ENCODE measurements at regions not wholly inside any gene's neighbourhood (a gene's known extent, or its start where the extent isn't known, plus 50 kb on each side); places are given as distances from the start of the nearest gene placed in this dataset.

- no peaks in the 10 kb centered on the region for H3K27me3 ChIP-seq (replicated peaks; ENCODE audit: control insufficient read depth, insufficient read depth, low read length)
- intact Hi-C loops (cut with micrococcal nuclease; ENCODE audit: unreplicated experiment), result loop anchor here (1.0 to 10.0 kb wide), 7 partner anchors 11 to 1230 kb away; no protein-coding TSS in a partner anchor
- H3K4me1 ChIP-seq, result peaks cover 83% of the 10 kb centered on the region
- peak in 1 of 2 experiments; percentile 53 for DNase-seq
- H3K9me3 Mint-ChIP-seq (ENCODE audit: unreplicated experiment), result peaks cover 10% of the 10 kb centered on the region
- no TSS peak for BruUV-seq (replicated peaks)
- CTCF ChIA-PET, result interaction anchor here (0.9 to 2.4 kb wide), 4 partner anchors 15 to 262 kb away, joined by 4 to 30 read pairs (median 4); no protein-coding TSS in a partner anchor
- H3K27me3 Mint-ChIP-seq (ENCODE audit: insufficient read depth, unreplicated experiment), result no peaks in the 10 kb centered on the region
- no peak overlapping the region for H3K4me3 ChIP-seq (ENCODE audit: low read depth, low read length)
- H3K36me3 Mint-ChIP-seq (ENCODE audit: insufficient read depth, unreplicated experiment), result peaks cover 7% of the 10 kb centered on the region
- no peaks in the 10 kb centered on the region for H3K9me3 ChIP-seq
- H3K36me3 ChIP-seq (ENCODE audit: control insufficient read depth, insufficient read depth, low read length), result no peaks in the 10 kb centered on the region
- H3K4me1 Mint-ChIP-seq (ENCODE audit: low read depth, unreplicated experiment), result peaks cover 78% of the 10 kb centered on the region
- TF ChIP-seq, protein P1, sequence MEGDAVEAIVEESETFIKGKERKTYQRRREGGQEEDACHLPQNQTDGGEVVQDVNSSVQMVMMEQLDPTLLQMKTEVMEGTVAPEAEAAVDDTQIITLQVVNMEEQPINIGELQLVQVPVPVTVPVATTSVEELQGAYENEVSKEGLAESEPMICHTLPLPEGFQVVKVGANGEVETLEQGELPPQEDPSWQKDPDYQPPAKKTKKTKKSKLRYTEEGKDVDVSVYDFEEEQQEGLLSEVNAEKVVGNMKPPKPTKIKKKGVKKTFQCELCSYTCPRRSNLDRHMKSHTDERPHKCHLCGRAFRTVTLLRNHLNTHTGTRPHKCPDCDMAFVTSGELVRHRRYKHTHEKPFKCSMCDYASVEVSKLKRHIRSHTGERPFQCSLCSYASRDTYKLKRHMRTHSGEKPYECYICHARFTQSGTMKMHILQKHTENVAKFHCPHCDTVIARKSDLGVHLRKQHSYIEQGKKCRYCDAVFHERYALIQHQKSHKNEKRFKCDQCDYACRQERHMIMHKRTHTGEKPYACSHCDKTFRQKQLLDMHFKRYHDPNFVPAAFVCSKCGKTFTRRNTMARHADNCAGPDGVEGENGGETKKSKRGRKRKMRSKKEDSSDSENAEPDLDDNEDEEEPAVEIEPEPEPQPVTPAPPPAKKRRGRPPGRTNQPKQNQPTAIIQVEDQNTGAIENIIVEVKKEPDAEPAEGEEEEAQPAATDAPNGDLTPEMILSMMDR (IDR thresholded peaks at IDR 0.05; ENCODE audit: insufficient read depth in 1 of 2, low read depth in 1 of 2, low read length in 1 of 2, severe bottlenecking in 1 of 2, unreplicated experiment in 1 of 2), result no peak
- POLR2A ChIA-PET, result interaction anchor here (0.5 to 1.0 kb wide), 4 partner anchors 23 to 1616 kb away, joined by 3 read pairs; partner anchors contain the start of gene KLF12
- peak overlapping the region; percentile 65 for H3K27ac Mint-ChIP-seq (ENCODE audit: unreplicated experiment)
- H3K4me3 Mint-ChIP-seq (ENCODE audit: unreplicated experiment), result peak overlapping the region; percentile 63
Observed at GRCh38 chr13:74024856-74025255, 109.3 kb downstream of the KLF12 start.

DNA sequence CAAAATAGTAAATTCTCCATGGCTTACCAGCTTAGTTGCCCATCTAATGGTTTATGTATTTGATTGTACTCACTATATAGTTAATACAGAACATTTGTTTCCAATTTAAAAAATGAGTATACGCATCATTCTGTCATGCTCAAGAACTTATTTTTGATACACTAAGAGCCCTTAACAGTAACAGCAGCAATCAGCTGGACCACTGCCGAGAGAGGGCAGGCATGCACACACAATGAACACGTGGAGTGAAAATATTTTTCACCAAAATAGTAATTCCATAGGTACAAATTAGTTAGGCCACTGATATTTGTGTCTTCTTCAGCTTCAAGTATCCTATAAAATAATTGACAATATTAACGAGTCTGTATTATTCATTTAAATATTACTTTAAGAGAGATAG, 109.9 kb downstream of the KLF12 start:
- CTCF ChIA-PET, result interaction anchor here (0.9 to 2.4 kb wide), 4 partner anchors 16 to 263 kb away, joined by 4 to 30 read pairs (median 4); no protein-coding TSS in a partner anchor
- peak overlapping the region; percentile 65 for H3K27ac Mint-ChIP-seq (ENCODE audit: unreplicated experiment)

DNA sequence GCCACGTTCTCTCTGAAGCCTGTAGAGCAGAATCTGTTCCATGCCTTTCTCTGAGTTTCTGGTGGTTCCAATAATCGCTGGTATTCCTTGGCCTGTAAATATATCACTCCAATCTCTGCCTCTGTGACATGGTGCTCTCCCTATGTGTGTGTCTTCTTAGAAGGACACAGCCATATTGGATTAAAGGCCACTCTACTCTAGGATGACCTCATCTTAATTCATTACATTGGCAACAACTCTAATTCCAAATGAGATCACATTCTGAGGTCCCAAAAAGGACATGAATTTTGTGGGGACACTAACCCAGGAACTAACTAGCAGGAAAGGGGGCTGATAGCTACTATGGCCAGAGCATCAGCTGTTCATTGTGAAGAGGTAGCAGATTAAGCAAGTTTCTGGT, 110.7 kb downstream of the KLF12 start:
- H3K27me3 Mint-ChIP-seq (ENCODE audit: insufficient read depth, unreplicated experiment), result no peaks in the 10 kb centered on the region
- no peak for DNase-seq
- ChIA-PET POLR2A (no interaction called here), CTCF (interaction anchor here (2.4 kb wide), 1 partner anchor 264 kb away, joined by 30 read pairs; no protein-coding TSS in a partner anchor)
- peaks cover 69% of the 10 kb centered on the region for H3K4me1 Mint-ChIP-seq (ENCODE audit: low read depth, unreplicated experiment)
- H3K27ac Mint-ChIP-seq (ENCODE audit: unreplicated experiment), result peak overlapping the region; percentile 65
- H3K9me3 ChIP-seq, result no peaks in the 10 kb centered on the region
- peak overlapping the region; percentile 6 for H3K4me3 Mint-ChIP-seq (ENCODE audit: unreplicated experiment)
- no peaks in the 10 kb centered on the region for H3K27me3 ChIP-seq (replicated peaks; ENCODE audit: control insufficient read depth, insufficient read depth, low read length)
- H3K36me3 ChIP-seq (ENCODE audit: control insufficient read depth, insufficient read depth, low read length), result no peaks in the 10 kb centered on the region; the same call in 1 of the 2 replicates
- no TSS peak for BruUV-seq (replicated peaks)
- peaks cover 7% of the 10 kb centered on the region for H3K36me3 Mint-ChIP-seq (ENCODE audit: insufficient read depth, unreplicated experiment)
- intact Hi-C loops (cut with micrococcal nuclease; ENCODE audit: unreplicated experiment), result loop anchor here (5.0 to 10.0 kb wide), 4 partner anchors 59 to 1231 kb away; no protein-coding TSS in a partner anchor
- H3K4me3 ChIP-seq (ENCODE audit: low read depth, low read length), result no peak overlapping the region
- peaks cover 10% of the 10 kb centered on the region for H3K9me3 Mint-ChIP-seq (ENCODE audit: unreplicated experiment)
- TF ChIP-seq, protein P1 (IDR thresholded peaks at IDR 0.05; ENCODE audit: insufficient read depth in 1 of 2, low read depth in 1 of 2, low read length in 1 of 2, severe bottlenecking in 1 of 2, unreplicated experiment in 1 of 2), result no peak
- peaks cover 71% of the 10 kb centered on the region for H3K4me1 ChIP-seq

More for the DNA sequence above, 109.9 kb downstream of the KLF12 start:
- Mint-ChIP-seq H3K36me3 (ENCODE audit: insufficient read depth, unreplicated experiment) (peaks cover 7% of the 10 kb centered on the region), H3K9me3 (ENCODE audit: unreplicated experiment) (peaks cover 10% of the 10 kb centered on the region), H3K4me3 (ENCODE audit: unreplicated experiment) (no peak overlapping the region), H3K4me1 (ENCODE audit: low read depth, unreplicated experiment) (peaks cover 74% of the 10 kb centered on the region), H3K27me3 (ENCODE audit: insufficient read depth, unreplicated experiment) (no peaks in the 10 kb centered on the region)
- POLR2A ChIA-PET, result interaction anchor here (0.8 kb wide), 1 partner anchor 24 kb away, joined by 3 read pairs; no protein-coding TSS in a partner anchor
- BruUV-seq (replicated peaks), result no TSS peak
- no peak overlapping the region for H3K4me3 ChIP-seq (ENCODE audit: low read depth, low read length)
- peaks cover 79% of the 10 kb centered on the region for H3K4me1 ChIP-seq
- no peaks in the 10 kb centered on the region for H3K9me3 ChIP-seq
- DNase-seq, result peak in 1 of 2 experiments; percentile 26
- H3K27me3 ChIP-seq (replicated peaks; ENCODE audit: control insufficient read depth, insufficient read depth, low read length), result no peaks in the 10 kb centered on the region
- intact Hi-C loops (cut with micrococcal nuclease; ENCODE audit: unreplicated experiment), result loop anchor here (1.0 to 10.0 kb wide), 5 partner anchors 58 to 1230 kb away; no protein-coding TSS in a partner anchor
- H3K36me3 ChIP-seq (ENCODE audit: control insufficient read depth, insufficient read depth, low read length), result no peaks in the 10 kb centered on the region
- TF ChIP-seq, protein P1 (IDR thresholded peaks at IDR 0.05; ENCODE audit: insufficient read depth in 1 of 2, low read depth in 1 of 2, low read length in 1 of 2, severe bottlenecking in 1 of 2, unreplicated experiment in 1 of 2), result peak in 1 of 2 experiments; percentile 59

All from Caco-2 (cell line).